Endothelial cell of umbilical vein (primary cell): ENCODE measurements at regions not wholly inside any gene's neighbourhood (a gene's known extent, or its start where the extent isn't known, plus 50 kb on each side); places are given as distances from the start of the nearest gene placed in this dataset.

ENCODE experiments used
- BruUV-seq: library from RNA; stranded (reverse); fragments of 400-500 nt; replicated peaks from 2 replicates; lab custom pipeline; 2021; lab: Mats Ljungman, UMichigan
- CTCF ChIA-PET: fragments of 300-600, 350-600 bp; sonication (Branson Sonifier 250); formaldehyde crosslinking; loops from one replicate; lab custom pipeline; 2021; ENCODE audit warnings: antibody characterized with exemption, inconsistent platforms; lab: Charles Lee
- POLR2A ChIA-PET: fragments of 300-600, 350-600 bp; sonication (Branson Sonifier 250); formaldehyde crosslinking; loops from one replicate; lab custom pipeline; 2021; ENCODE audit warnings: antibody characterized with exemption, inconsistent platforms; lab: Charles Lee
- DNase-seq: peaks from one replicate; pipeline ENCODE4 v3.0.0-alpha.2; 2011; ENCODE audit warnings: low read depth, low spot score
- FAIRE-seq: peaks from 2 replicates; lab custom pipeline; 2011; peaks lifted over from hg19 to GRCh38; lab: Jason Lieb, UNC
- H2AFZ ChIP-seq: 2 replicates; pipeline ENCODE4 v1.6.0; 2012; ENCODE audit warnings: low read depth, low read length, control low read depth, inconsistent platforms
- H3K27ac ChIP-seq: 2 replicates; pipeline ENCODE4 v1.5.1; 2011; ENCODE audit warnings: low read depth, mild to moderate bottlenecking, control low read depth, low read length, moderate library complexity; ENCODE audit not compliant: insufficient read depth
- H3K27me3 ChIP-seq, 2 experiments: 2 replicates each; pipeline versions ENCODE4 v1.6.0 to v1.6.1; 2011; ENCODE audit warnings: low read length in 2 of 2, mixed read lengths in 1 of 2; ENCODE audit not compliant: control insufficient read depth in 2 of 2, insufficient read depth in 2 of 2
- H3K36me3 ChIP-seq, 2 experiments: 2 replicates in 1 of 2; 3 replicates in 1 of 2; pipeline ENCODE4 v1.5.1; 2011; ENCODE audit warnings: low read length in 2 of 2, mild to moderate bottlenecking in 1 of 2, moderate library complexity in 1 of 2; ENCODE audit not compliant: control insufficient read depth in 2 of 2, insufficient read depth in 2 of 2; ENCODE audit errors: extremely low read depth in 1 of 2
- H3K4me1 ChIP-seq: 3 replicates; pipeline ENCODE4 v1.5.1; 2011; ENCODE audit warnings: mild to moderate bottlenecking, low read length; ENCODE audit not compliant: control insufficient read depth, insufficient read depth; ENCODE audit errors: extremely low read depth
- H3K4me2 ChIP-seq: 2 replicates; pipeline ENCODE4 v1.6.1; 2011; ENCODE audit warnings: low read length, control low read depth, mixed read lengths; ENCODE audit not compliant: insufficient read depth
- H3K4me3 ChIP-seq, 3 experiments: fragments of 200-600 bp in 1 of 3; sonication (generic), shearing (Covaris generic) in 1 of 3; replicated peaks in 1 of 3; 2 replicates each; pipeline ENCODE4 v1.5.1; 2011 to 2016; ENCODE audit warnings: control low read depth in 3 of 3, low read length in 3 of 3, mild to moderate bottlenecking in 2 of 3, inconsistent platforms in 1 of 3, low read depth in 1 of 3, moderate library complexity in 1 of 3; ENCODE audit not compliant: insufficient read depth in 1 of 3
- H3K79me2 ChIP-seq: 2 replicates; pipeline ENCODE4 v1.6.0; 2012; ENCODE audit warnings: low read length, inconsistent platforms; ENCODE audit not compliant: control insufficient read depth, insufficient read depth
- H3K9ac ChIP-seq: replicated peaks from 2 replicates; pipeline ENCODE3; 2011; ENCODE audit warnings: low read length, control low read depth; ENCODE audit not compliant: insufficient read depth; ENCODE audit errors: extremely low read depth
- H3K9me1 ChIP-seq: replicated peaks from 3 replicates; pipeline ENCODE4 v1.6.0; 2011; ENCODE audit warnings: mild to moderate bottlenecking, low read length; ENCODE audit not compliant: control insufficient read depth, insufficient read depth; ENCODE audit errors: extremely low read depth
- H3K9me3 ChIP-seq: replicated peaks from 2 replicates; pipeline ENCODE4 v1.5.1; 2012; ENCODE audit warnings: low read length, inconsistent platforms; ENCODE audit not compliant: control insufficient read depth, insufficient read depth
- H4K20me1 ChIP-seq: replicated peaks from 2 replicates; pipeline ENCODE3; 2011; ENCODE audit warnings: mild to moderate bottlenecking, low read length; ENCODE audit not compliant: control insufficient read depth, insufficient read depth; ENCODE audit errors: extremely low read depth
- CTCF ChIP-seq, 2 donors: IDR thresholded peaks; 1 replicate in 1 of 2; 2 replicates in 1 of 2; pipeline ENCODE4 v1.5.1; 2011; ENCODE audit warnings: low read length in 2 of 2, mild to moderate bottlenecking in 2 of 2, moderate library complexity in 2 of 2, control low read depth in 1 of 2, inconsistent platforms in 1 of 2, low read depth in 1 of 2; ENCODE audit not compliant: insufficient read depth in 1 of 2; ENCODE audit errors: extremely low read depth in 1 of 2
- EZH2 ChIP-seq: IDR thresholded peaks from 2 replicates; pipeline ENCODE4 v1.6.1; 2012; ENCODE audit warnings: borderline replicate concordance, low read depth, mild to moderate bottlenecking, moderate library complexity, low read length, inconsistent platforms; ENCODE audit not compliant: severe bottlenecking
- GATA2 ChIP-seq: IDR thresholded peaks from 2 replicates; pipeline ENCODE4 v1.7.0; 2011; ENCODE audit warnings: low read depth, mild to moderate bottlenecking, moderate library complexity, mixed read lengths, low read length; ENCODE audit not compliant: insufficient read length, insufficient read depth
- MAX ChIP-seq: IDR thresholded peaks from 2 replicates; pipeline ENCODE4 v1.6.1; 2011; ENCODE audit not compliant: insufficient read depth, insufficient read length
- MYC ChIP-seq: IDR thresholded peaks from one replicate; pipeline ENCODE4 v1.6.1; 2011; ENCODE audit warnings: mild to moderate bottlenecking, low read depth, low read length
- POLR2A ChIP-seq: IDR thresholded peaks from 2 replicates; pipeline ENCODE4 v1.6.1; 2012; ENCODE audit warnings: low read depth, mild to moderate bottlenecking, control low read depth, low read length
- dilution Hi-C: fragments of 300-500 bp; cut with MboI; formaldehyde crosslinking; loops from one replicate; pipeline ENCODE4 v1.15.0; 2019; ENCODE audit warnings: low sequenced_read_pairs; ENCODE audit not compliant: extremely low pct_ligation_motif_present
- intact Hi-C: fragments of 100-400 bp; cut with micrococcal nuclease; formaldehyde crosslinking; loops from one replicate; pipeline ENCODE4 v1.10.0; 2022

GRCh38 chr3:106806964-106807363 is 570.3 kb upstream of the CCDC54 start:
- dilution Hi-C loops (no loop called here), intact Hi-C loops (no loop called here)
- H3K4me3 ChIP-seq = no peak overlapping the region
- DNase-seq = no peak
- FAIRE-seq = no peak
- ChIA-PET POLR2A (no interaction called here), CTCF (no interaction called here)
- H3K79me2 ChIP-seq = no peaks in the 10 kb centered on the region
- no peaks in the 10 kb centered on the region for H3K36me3 ChIP-seq
- no peaks in the 10 kb centered on the region for H4K20me1 ChIP-seq
- no peak overlapping the region for H3K4me2 ChIP-seq
- H3K27me3 ChIP-seq = no peaks in the 10 kb centered on the region
- H3K9me3 ChIP-seq = no peaks in the 10 kb centered on the region
- no peak overlapping the region for H3K9ac ChIP-seq
- no TSS peak for BruUV-seq
- no peak overlapping the region for H3K27ac ChIP-seq
- H3K4me1 ChIP-seq = peaks cover 12% of the 10 kb centered on the region
- H3K9me1 ChIP-seq = no peaks in the 10 kb centered on the region
- TF ChIP-seq EZH2 = no peak
- no peak for TF ChIP-seq MAX
- TF ChIP-seq GATA2 = no peak
- TF ChIP-seq POLR2A = no peak
- H2AFZ ChIP-seq = no peak overlapping the region

- ChIA-PET CTCF (no interaction called here), POLR2A (no interaction called here)
- no peaks in the 10 kb centered on the region for H3K9me3 ChIP-seq
- DNase-seq = no peak
- H3K79me2 ChIP-seq = no peaks in the 10 kb centered on the region
- no peaks in the 10 kb centered on the region for H3K27me3 ChIP-seq
- intact Hi-C loops (no loop called here), dilution Hi-C loops (no loop called here)
- no peak overlapping the region for H3K4me3 ChIP-seq
- H3K4me2 ChIP-seq = no peak overlapping the region
- no peak for FAIRE-seq
- H2AFZ ChIP-seq = no peak overlapping the region
- peaks cover 12% of the 10 kb centered on the region for H3K4me1 ChIP-seq
- H3K36me3 ChIP-seq = no peaks in the 10 kb centered on the region
- no peak for TF ChIP-seq CTCF (IDR thresholded peaks at IDR 0.05; ENCODE audit: extremely low read depth in 1 of 2, insufficient read depth in 1 of 2, low read depth in 1 of 2, low read length in 2 of 2)
- TF ChIP-seq MYC = no peak
- no peak for TF ChIP-seq EZH2
- no peak for TF ChIP-seq POLR2A
- TF ChIP-seq MAX = no peak
- no peak for TF ChIP-seq GATA2
- BruUV-seq = no TSS peak
- H3K9ac ChIP-seq = no peak overlapping the region
- H4K20me1 ChIP-seq = no peaks in the 10 kb centered on the region
- no peak overlapping the region for H3K27ac ChIP-seq
- H3K9me1 ChIP-seq = no peaks in the 10 kb centered on the region
Measured at GRCh38 chr3:106809041-106809440, 568.2 kb upstream of the CCDC54 start.
